AG10803 (cell line): ENCODE measurements at regions not wholly inside any gene's neighbourhood (a gene's known extent, or its start where the extent isn't known, plus 50 kb on each side); places are given as distances from the start of the nearest gene placed in this dataset.
A peak's percentile ranks its signal among the peaks of the same experiment; 100 is the strongest.

ENCODE experiments used
- DNase-seq: peaks from one replicate; pipeline ENCODE4 v3.0.0; 2010; ENCODE audit warnings: low read depth
- H3K4me3 ChIP-seq: 2 replicates; pipeline ENCODE4 v1.5.1; 2011; ENCODE audit warnings: mild to moderate bottlenecking, low read length, control low read depth
- CTCF ChIP-seq: conservative IDR thresholded peaks from 2 replicates; pipeline ENCODE4 v1.5.1; 2011; ENCODE audit warnings: mild to moderate bottlenecking, low read length, control low read depth, inconsistent platforms

- no peak overlapping the region for H3K4me3 ChIP-seq
- DNase-seq = no peak
- TF ChIP-seq CTCF = no peak
Observed at GRCh38 chr12:58252914-58253313, 311.5 kb downstream of the ATP23 start.

GRCh38 chr12:58253663-58254062, 312.3 kb downstream of the ATP23 start:
- no peak for DNase-seq
- H3K4me3 ChIP-seq = no peak overlapping the region
- no peak for TF ChIP-seq CTCF

- no peak overlapping the region for H3K4me3 ChIP-seq
- DNase-seq = no peak
- no peak for TF ChIP-seq CTCF
Observed at GRCh38 chr12:58254463-58255100, 313.2 kb downstream of the ATP23 start.

- DNase-seq = no peak
- H3K4me3 ChIP-seq = no peak overlapping the region
- TF ChIP-seq CTCF = no peak
Observed at GRCh38 chr12:58262796-58263195, 321.4 kb downstream of the ATP23 start.

GRCh38 chr12:58263816-58264215, 322.4 kb downstream of the ATP23 start:
- TF ChIP-seq CTCF = no peak
- no peak for DNase-seq
- no peak overlapping the region for H3K4me3 ChIP-seq

GRCh38 chr12:58268069-58268468, 326.7 kb downstream of the ATP23 start:
- no peak for TF ChIP-seq CTCF
- peak; percentile 5 for DNase-seq
- H3K4me3 ChIP-seq = no peak overlapping the region

- H3K4me3 ChIP-seq = no peak overlapping the region
- no peak for DNase-seq
- TF ChIP-seq CTCF = no peak
Observed at GRCh38 chr12:58269476-58269875, 328.1 kb downstream of the ATP23 start.
